ENCODE measurements at regions not wholly inside any gene's neighbourhood (a gene's known extent, or its start where the extent isn't known, plus 50 kb on each side); places are given as distances from the start of the nearest gene placed in this dataset.

- Histone ChIP-seq H2BK12ac (ENCODE audit: low read depth, low read length) (no peak overlapping the region), H3K23me2 (ENCODE audit: low read depth, low read length) (no peaks in the 10 kb centered on the region), H4K91ac (replicated peaks; ENCODE audit: insufficient read length, low read length) (no peak overlapping the region), H3K14ac (ENCODE audit: insufficient read length) (no peak overlapping the region), H3K4me3 (ENCODE audit: extremely low read depth in 1 of 4, insufficient read depth in 2 of 4, low read depth in 3 of 4, low read length in 4 of 4) (no peak overlapping the region), H3K4me1 (replicated peaks in 1 of 4; ENCODE audit: control insufficient read depth in 3 of 4, insufficient read depth in 4 of 4, low read length in 3 of 4) (no peaks in the 10 kb centered on the region), H2BK20ac (ENCODE audit: low read length) (no peak overlapping the region), H3K4me2 (ENCODE audit: insufficient read depth in 1 of 2, low read depth in 2 of 2, low read length in 2 of 2) (no peak overlapping the region), H4K8ac (ENCODE audit: extremely low read depth, insufficient read depth, low read length) (no peak overlapping the region), H2AK5ac (ENCODE audit: low read depth, low read length) (no peak overlapping the region), H3K79me2 (ENCODE audit: control insufficient read depth in 1 of 2, insufficient read depth in 2 of 2, low read length in 2 of 2) (no peaks in the 10 kb centered on the region), H3K27ac (ENCODE audit: low read depth, low read length) (no peak overlapping the region), H3K27me3 (replicated peaks in 1 of 4; ENCODE audit: control insufficient read depth in 3 of 4, extremely low read depth in 1 of 4, insufficient read depth in 3 of 4, low read length in 3 of 4) (no peaks in the 10 kb centered on the region), H3K56ac (replicated peaks; ENCODE audit: insufficient read length, low read depth, low read length) (no peak overlapping the region), H2BK15ac (ENCODE audit: low read length) (no peak overlapping the region), H3K23ac (ENCODE audit: insufficient read length) (no peak overlapping the region), H3K9me3 (ENCODE audit: insufficient read depth in 2 of 2, low read depth in 1 of 2, low read length in 1 of 2) (no peaks in the 10 kb centered on the region), H2BK5ac (ENCODE audit: low read depth, low read length) (no peak overlapping the region), H2AFZ (ENCODE audit: low read length) (no peak overlapping the region), H3K9ac (replicated peaks in 1 of 4; ENCODE audit: extremely low read depth in 1 of 4, low read depth in 3 of 4, low read length in 3 of 4) (no peak overlapping the region), H4K20me1 (replicated peaks in 1 of 2; ENCODE audit: control insufficient read depth in 1 of 2, insufficient read depth in 2 of 2, low read length in 2 of 2) (no peaks in the 10 kb centered on the region), H3K18ac (ENCODE audit: extremely low read depth, low read length) (no peak overlapping the region), H3K4ac (replicated peaks; ENCODE audit: insufficient read length, low read depth, low read length) (no peak overlapping the region), H2BK120ac (replicated peaks; ENCODE audit: low read depth, low read length) (no peak overlapping the region), H3K79me1 (ENCODE audit: low read depth, low read length) (no peaks in the 10 kb centered on the region), H4K5ac (ENCODE audit: insufficient read length, low read depth, low read length) (no peak overlapping the region), H3K36me3 (ENCODE audit: control insufficient read depth in 2 of 4, insufficient read depth in 4 of 4, low read length in 3 of 4) (no peaks in the 10 kb centered on the region)
- ChIA-PET CTCF (ENCODE audit: partially characterized antibody) (interaction anchor here (0.6 to 1.1 kb wide), 2 partner anchors 22 to 217 kb away, joined by 3 to 4 read pairs; no protein-coding TSS in a partner anchor), POLR2A (ENCODE audit: partially characterized antibody) (no interaction called here)
- DNase-seq (ENCODE audit: low read depth in 1 of 2, low spot score in 2 of 2) (no peak), FAIRE-seq (no peak)
- 83% methylated on average over 3 of the region's 3 CpGs; no CpG with 5 or more reads in 1 of the 2 experiments for WGBS, 2 experiments (ENCODE audit: extremely low coverage in 1 of 2, insufficient coverage in 1 of 2, insufficient read length in 1 of 2, insufficient replicate concordance in 2 of 2, low coverage in 1 of 2, low lambda C conversion rate in 2 of 2, missing lambda C conversion rate in 1 of 2)
- no peak for TF ChIP-seq CEBPB (IDR thresholded peaks at IDR 0.05; ENCODE audit: low read depth, low read length)
- TF ChIP-seq TAF1 (IDR thresholded peaks at IDR 0.05; ENCODE audit: low read depth, low read length) = no peak
- no peak for TF ChIP-seq HDAC2 (IDR thresholded peaks at IDR 0.05; ENCODE audit: borderline replicate concordance in 1 of 2, low read depth in 2 of 2, low read length in 2 of 2)
- TF ChIP-seq SP4 (IDR thresholded peaks at IDR 0.05; ENCODE audit: low read length) = no peak
- TF ChIP-seq TEAD4 (IDR thresholded peaks at IDR 0.05; ENCODE audit: low read depth, low read length) = no peak
- no peak for TF ChIP-seq BCL11A (IDR thresholded peaks at IDR 0.05; ENCODE audit: low read depth in 2 of 2, low read length in 2 of 2)
- TF ChIP-seq JUND (IDR thresholded peaks at IDR 0.05; ENCODE audit: low read length) = no peak
- TF ChIP-seq ASH2L (IDR thresholded peaks at IDR 0.05; ENCODE audit: low read length) = no peak
- TF ChIP-seq YY1 (IDR thresholded peaks at IDR 0.05; ENCODE audit: low read depth, low read length) = no peak
- TF ChIP-seq CTCF (IDR thresholded peaks at IDR 0.05; ENCODE audit: control extremely low read depth in 1 of 3, insufficient read depth in 1 of 3, low read depth in 1 of 3, low read length in 3 of 3) = no peak
- TF ChIP-seq SRF (IDR thresholded peaks at IDR 0.05; ENCODE audit: low read depth, low read length) = no peak
- no peak for TF ChIP-seq SIN3A (conservative IDR thresholded peaks at IDR 0.05 in 1 of 2, IDR thresholded peaks at IDR 0.05 in 1 of 2; ENCODE audit: low read depth in 1 of 2, low read length in 2 of 2)
- no peak for TF ChIP-seq GABPA (IDR thresholded peaks at IDR 0.05; ENCODE audit: borderline replicate concordance, insufficient read depth, low read length)
Observed at GRCh38 chr4:146073517-146073916, 102.0 kb upstream of the LSM6 start.

Data from H1 (cell line).